ENCODE measurements at regions not wholly inside any gene's neighbourhood (a gene's known extent, or its start where the extent isn't known, plus 50 kb on each side); places are given as distances from the start of the nearest gene placed in this dataset.

DNA sequence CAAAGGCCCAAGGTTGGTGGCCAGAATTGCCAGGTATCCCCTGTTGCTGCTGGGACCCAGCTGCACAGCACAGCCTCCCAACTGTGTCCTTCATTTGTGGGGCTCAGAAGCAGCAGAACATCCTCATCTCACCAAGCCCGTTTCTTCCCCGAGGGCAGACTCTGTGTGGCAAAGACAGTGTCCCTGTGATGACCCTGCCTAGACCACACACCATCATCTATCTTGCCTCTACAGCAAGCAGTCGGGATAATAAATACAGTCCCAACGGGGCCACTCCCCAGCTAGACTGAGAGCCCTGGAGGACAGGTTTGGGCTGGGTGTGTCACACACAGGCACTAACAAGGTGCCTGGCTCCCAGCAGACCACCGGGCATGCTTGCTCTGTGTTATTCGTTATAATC, 93.4 kb downstream of the PTGR3 start:
- TF ChIP-seq EZH2phosphoT487 (IDR thresholded peaks at IDR 0.05; ENCODE audit: borderline replicate concordance) (no peak), POLR2A (IDR thresholded peaks at IDR 0.05; ENCODE audit: borderline replicate concordance, extremely low read depth, insufficient read depth, insufficient read length) (no peak), ZFX (IDR thresholded peaks at IDR 0.05) (no peak), EZH2 (IDR thresholded peaks at IDR 0.05) (no peak)
- TF ChIP-seq, protein P1, sequence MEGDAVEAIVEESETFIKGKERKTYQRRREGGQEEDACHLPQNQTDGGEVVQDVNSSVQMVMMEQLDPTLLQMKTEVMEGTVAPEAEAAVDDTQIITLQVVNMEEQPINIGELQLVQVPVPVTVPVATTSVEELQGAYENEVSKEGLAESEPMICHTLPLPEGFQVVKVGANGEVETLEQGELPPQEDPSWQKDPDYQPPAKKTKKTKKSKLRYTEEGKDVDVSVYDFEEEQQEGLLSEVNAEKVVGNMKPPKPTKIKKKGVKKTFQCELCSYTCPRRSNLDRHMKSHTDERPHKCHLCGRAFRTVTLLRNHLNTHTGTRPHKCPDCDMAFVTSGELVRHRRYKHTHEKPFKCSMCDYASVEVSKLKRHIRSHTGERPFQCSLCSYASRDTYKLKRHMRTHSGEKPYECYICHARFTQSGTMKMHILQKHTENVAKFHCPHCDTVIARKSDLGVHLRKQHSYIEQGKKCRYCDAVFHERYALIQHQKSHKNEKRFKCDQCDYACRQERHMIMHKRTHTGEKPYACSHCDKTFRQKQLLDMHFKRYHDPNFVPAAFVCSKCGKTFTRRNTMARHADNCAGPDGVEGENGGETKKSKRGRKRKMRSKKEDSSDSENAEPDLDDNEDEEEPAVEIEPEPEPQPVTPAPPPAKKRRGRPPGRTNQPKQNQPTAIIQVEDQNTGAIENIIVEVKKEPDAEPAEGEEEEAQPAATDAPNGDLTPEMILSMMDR (IDR thresholded peaks at IDR 0.05 in 2 of 3, conservative IDR thresholded peaks at IDR 0.05 in 1 of 3; ENCODE audit: borderline replicate concordance in 1 of 3, insufficient read depth in 1 of 3, low read depth in 2 of 3, low read length in 2 of 3), result no peak
